HG03175 (cell line): ENCODE measurements at regions not wholly inside any gene's neighbourhood (a gene's known extent, or its start where the extent isn't known, plus 50 kb on each side); places are given as distances from the start of the nearest gene placed in this dataset.

Experiments
- ATAC-seq: cut with Tn5 transposase; IDR thresholded peaks from one replicate; pipeline ENCODE4 v1.9.1; 2021; ENCODE audit warnings: mild to moderate bottlenecking, moderate library complexity; ENCODE audit not compliant: unreplicated experiment

- no peak for ATAC-seq
Measured at GRCh38 chr1:217214551-217214950, 416.3 kb downstream of the GPATCH2 start.

- ATAC-seq: no peak
Measured at GRCh38 chr1:217211486-217211885, 419.4 kb downstream of the GPATCH2 start.

- no peak for ATAC-seq
Measured at GRCh38 chr1:217205578-217205977, 425.3 kb downstream of the GPATCH2 start.

GRCh38 chr1:217196616-217197015 lies 434.3 kb downstream of the GPATCH2 start:
- no peak for ATAC-seq

GRCh38 chr1:217193151-217193550 lies 437.7 kb downstream of the GPATCH2 start:
- no peak for ATAC-seq

- ATAC-seq: no peak
Measured at GRCh38 chr1:217191441-217191840, 439.4 kb downstream of the GPATCH2 start.

- no peak for ATAC-seq
Measured at GRCh38 chr1:217190359-217190758, 440.5 kb downstream of the GPATCH2 start.

GRCh38 chr1:217189362-217189761 lies 441.5 kb downstream of the GPATCH2 start:
- no peak for ATAC-seq

- no peak for ATAC-seq
Measured at GRCh38 chr1:217188280-217189237, 442.3 kb downstream of the GPATCH2 start.

- ATAC-seq: no peak
Measured at GRCh38 chr1:217186664-217187063, 444.2 kb downstream of the GPATCH2 start.

GRCh38 chr1:217184854-217185253 lies 446.0 kb downstream of the GPATCH2 start:
- ATAC-seq: no peak

- ATAC-seq: no peak
Measured at GRCh38 chr1:217182992-217183391, 447.9 kb downstream of the GPATCH2 start.

GRCh38 chr1:217181756-217182155 lies 449.1 kb downstream of the GPATCH2 start:
- ATAC-seq: no peak

- no peak for ATAC-seq
Measured at GRCh38 chr1:217181176-217181746, 449.6 kb downstream of the GPATCH2 start.

- no peak for ATAC-seq
Measured at GRCh38 chr1:217180443-217180842, 450.4 kb downstream of the GPATCH2 start.

GRCh38 chr1:217164403-217164802 lies 441.2 kb upstream of the ESRRG start:
- ATAC-seq: no peak

GRCh38 chr1:217153361-217153760 lies 430.1 kb upstream of the ESRRG start:
- no peak for ATAC-seq

GRCh38 chr1:217150366-217150765 lies 427.1 kb upstream of the ESRRG start:
- ATAC-seq: no peak

GRCh38 chr1:217149791-217150190 lies 426.6 kb upstream of the ESRRG start:
- no peak for ATAC-seq

- ATAC-seq: no peak
Measured at GRCh38 chr1:217141711-217142110, 418.5 kb upstream of the ESRRG start.

- no peak for ATAC-seq
Measured at GRCh38 chr1:217140041-217140901, 417.0 kb upstream of the ESRRG start.
